Daoy (cell line): ENCODE measurements at regions not wholly inside any gene's neighbourhood (a gene's known extent, or its start where the extent isn't known, plus 50 kb on each side); places are given as distances from the start of the nearest gene placed in this dataset.

Source experiments
- DNase-seq: peaks from one replicate; pipeline ENCODE4 v3.0.0-alpha.2; 2015; ENCODE audit warnings: low read depth

DNA sequence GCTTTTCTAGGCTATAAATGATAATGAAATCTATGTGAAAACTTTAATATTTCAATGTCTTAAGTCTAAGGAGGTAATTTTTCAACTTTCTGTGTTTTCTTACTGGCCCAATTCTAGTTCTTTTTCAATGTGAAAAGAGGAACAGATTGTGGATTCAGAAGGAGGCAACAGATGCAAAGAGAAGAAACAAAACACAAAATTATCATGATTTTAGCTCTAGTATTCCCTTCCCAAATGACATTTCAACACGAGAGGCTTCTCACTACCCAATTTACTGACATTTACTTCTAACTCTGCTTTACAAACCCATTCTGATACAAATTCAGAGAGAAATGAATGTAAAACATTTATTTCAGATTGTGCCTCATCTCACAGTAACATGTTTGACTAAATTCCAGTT, 169.4 kb downstream of the WT1 start:
- DNase-seq, result no peak

DNA sequence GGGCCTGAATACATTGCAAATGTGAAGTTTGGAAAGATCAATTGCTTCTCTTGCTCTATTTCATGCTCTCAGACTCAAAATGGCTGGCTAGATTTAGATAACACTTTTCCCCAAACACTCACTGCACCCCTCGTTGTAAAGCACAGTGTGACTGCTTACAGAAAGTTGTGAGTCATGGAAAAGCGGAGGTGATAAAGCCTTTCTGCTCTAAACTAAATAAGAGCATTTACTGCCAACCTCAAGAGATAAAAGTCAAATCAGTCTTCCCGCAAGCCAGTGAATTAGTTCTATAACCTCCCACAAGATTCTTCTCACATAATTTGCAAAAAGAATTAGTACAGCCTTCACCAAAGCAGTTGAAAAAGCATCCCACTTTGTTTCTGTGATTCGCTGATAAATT, 168.7 kb downstream of the WT1 start:
- DNase-seq, result peak; percentile 20

DNA sequence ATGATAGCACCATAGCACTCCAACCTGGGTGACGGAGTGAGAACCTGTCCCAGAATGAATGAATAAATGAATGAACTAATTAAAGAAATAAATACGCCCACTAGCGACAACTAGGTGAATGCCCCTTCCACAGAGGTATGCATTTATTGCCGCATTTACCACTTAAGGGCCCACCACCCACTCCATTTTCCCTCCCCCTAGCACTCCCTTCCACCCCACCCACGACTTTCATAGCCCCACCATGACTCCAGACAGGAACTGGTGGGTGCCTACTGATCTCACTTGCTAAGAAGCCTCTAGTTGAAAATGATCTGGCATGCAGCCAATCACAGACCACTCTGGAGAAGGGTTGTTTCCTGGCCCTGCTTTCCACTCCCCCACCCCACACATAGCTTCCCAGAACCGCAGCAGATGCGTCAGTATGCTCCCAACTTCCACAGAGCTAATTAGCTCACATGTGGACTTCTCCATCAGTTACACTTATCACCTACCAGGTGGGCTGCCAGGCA, 167.6 kb downstream of the WT1 start:
- DNase-seq, result peak; percentile 6

DNA sequence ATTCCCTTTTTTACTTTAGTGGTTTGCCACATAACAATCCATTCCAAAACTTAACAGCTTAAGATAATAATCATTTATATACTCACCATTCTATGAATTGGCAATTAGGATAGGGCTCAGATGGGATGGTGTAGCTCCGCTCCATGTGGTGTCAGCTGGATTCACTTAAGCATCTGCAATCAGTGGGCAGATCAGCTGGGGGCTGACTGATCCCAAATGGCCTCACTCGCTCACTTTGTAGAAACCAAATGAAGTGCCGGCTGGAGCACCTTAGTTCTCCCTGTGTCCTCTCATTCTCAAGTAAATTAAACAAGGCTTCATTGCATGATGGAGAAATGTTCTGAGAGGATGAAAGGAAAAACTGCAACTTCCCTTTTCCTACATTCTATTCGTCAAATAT, 161.4 kb downstream of the WT1 start:
- DNase-seq, result no peak

DNA sequence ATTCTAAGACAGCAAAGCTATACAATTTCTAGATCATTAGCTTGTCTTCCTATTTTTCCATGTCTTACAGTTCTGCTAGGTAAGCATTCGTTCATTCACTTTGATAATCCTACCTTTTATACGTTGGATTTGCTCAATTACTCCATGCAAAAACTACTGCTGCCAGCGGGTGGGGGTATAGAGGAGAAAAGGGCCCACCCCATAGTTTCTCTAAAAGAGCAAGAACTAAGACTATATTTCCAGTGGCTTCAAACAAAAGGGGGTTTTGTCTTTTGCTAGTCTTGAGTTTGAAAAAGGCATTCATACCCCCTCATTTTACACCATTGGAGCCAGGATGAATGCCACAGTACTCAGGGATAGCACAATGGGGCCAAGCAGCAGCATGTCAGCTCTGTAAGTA, 155.7 kb downstream of the WT1 start:
- no peak for DNase-seq

DNA sequence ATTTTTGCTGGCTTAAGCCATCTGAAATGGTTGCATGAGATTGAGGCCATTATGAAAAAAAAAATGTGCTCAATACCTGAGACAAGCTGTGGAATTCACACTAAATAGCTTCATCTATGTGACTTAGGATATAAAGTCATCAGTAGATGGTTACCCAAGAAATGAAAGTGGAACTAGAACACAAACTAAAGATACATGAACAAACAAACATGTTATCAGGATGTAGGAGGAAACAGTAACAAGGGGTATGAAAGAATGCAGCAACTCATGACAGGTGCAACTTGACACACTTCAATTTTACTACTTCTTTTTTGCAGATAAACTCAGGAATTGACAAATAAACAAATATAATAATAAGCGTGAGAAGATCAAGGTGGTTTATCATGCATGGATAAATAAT, 155.0 kb downstream of the WT1 start:
- DNase-seq, result no peak

DNA sequence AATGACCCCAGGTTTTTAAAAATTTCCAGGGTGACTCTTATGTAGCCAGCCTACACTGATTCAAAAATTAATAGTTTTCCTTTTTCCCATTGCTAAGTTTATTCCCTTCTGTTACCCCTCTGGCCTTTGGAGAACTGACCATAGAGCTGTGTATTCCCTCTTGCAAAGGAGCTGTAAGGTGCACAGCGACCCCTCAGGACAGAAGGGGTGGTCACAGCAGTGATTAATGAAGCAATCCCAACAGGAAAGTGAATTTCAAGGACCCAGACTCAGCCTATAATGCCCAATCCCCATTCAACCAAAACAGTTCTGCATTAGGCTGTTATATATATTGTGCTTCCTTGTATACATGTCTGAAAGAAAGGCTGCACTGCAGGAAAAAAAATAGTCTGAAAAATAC, 147.1 kb downstream of the WT1 start:
- no peak for DNase-seq

DNA sequence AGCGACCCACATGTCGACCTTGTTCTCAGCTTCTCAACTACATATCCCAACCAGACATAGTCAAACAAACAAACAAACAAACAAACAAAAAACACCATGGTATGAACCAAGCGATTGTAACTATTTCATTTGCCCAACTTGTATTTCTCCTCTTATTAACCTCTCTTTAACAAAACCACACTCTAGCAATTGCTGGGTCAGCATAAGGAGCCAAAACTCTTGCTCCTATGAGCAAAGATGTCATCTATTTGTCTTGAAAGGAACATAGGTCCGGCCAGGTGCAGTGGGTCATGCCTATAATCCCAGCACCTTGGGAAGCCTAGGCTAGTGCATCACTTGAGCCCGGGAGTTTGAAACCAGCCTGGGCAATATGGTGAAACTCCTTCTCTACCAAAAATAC, 145.6 kb downstream of the WT1 start:
- DNase-seq, result no peak

DNA sequence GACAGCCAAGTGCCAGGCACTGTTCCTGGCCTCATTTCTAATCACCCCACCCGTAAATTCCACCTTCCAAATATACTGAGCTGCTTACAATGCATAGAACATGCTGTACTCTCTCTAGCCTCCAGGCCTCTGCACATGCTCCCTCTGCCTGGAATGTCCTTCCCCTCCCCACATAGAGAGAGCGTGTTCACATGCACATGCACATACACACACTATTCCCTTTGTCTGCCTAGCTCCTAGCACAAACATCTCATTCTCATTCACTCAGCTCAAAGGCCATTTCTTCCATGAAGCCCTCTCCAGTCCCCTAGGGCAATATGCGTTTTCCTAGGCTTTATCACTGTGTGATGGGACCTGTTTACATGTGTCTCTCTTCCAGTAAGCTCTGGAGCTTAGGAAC, 144.6 kb downstream of the WT1 start:
- no peak for DNase-seq

DNA sequence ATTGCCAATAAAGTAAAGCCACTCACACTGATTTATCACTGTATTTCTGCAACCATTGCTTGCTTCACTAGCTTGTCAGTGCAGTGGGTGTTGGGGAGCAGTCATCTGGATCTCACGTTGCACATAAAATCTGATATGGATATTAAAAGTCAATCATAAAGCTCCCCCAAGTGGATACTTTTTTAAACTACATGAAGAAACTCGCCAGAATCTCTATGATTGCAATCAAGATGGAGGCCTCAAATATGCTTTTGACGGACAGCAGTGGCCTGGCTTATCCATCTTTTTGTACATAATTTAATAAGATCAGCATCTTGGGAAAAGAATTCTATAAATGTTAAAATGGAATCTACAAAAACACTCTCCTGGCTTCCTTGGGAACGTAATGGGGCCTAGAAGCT, 137.7 kb downstream of the WT1 start:
- peak; percentile 18 for DNase-seq

DNA sequence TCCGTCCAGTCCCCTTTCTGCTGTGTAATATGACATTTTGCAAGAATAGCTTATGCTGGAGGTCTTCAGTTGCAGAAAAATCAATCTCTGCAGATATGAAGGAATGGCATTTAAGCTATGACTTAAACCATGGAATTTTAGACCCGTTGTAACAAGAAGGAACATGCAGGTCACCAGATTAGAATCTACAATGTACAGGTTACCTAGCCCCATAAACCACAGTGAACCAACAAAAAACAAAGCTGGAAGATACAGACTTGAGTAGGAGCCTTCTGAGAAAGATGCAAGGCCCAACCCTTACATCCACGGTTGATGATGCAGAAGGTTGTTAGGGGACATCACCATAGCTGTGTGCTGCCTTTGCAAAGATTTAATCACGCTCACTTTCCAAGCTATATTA, 132.5 kb downstream of the WT1 start:
- DNase-seq, result no peak

DNA sequence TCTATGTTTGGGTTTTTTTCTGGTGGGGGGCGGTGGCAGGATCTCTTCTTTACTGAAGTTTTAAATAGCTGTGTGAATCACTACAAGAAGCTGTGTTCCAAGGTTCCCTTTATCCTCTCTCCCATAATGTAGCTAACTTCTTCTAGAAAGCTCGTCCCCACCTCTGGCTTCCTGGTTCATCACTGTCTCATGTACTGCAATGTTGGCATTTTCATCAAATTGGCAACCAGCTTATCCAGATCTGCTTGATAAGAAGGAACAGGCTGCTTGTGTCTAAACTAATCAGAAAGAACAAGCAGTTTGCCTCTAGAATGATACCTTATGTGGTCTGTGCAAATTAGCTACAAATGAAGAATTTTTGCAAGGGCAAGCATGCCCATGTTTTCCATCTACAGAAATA, 130.8 kb downstream of the WT1 start:
- no peak for DNase-seq

DNA sequence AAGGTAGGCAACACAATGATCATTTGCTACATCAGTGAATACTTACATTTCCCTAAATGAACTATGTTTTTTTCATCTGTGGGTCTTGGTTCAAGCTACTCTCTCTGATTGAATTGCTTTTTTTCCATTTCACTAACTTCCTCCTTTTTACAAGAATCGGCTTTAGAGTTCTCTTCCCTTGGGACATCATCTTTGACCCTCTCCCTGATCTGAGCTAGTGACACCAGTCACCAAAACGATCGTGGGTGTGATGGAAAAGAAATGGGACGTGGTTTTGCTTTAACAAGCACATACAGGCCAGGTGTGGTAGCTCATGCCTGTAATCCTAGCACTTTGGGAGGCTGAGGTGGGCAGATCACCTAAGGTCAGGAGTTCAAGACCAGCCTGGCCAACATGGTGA, 129.9 kb downstream of the WT1 start:
- no peak for DNase-seq

DNA sequence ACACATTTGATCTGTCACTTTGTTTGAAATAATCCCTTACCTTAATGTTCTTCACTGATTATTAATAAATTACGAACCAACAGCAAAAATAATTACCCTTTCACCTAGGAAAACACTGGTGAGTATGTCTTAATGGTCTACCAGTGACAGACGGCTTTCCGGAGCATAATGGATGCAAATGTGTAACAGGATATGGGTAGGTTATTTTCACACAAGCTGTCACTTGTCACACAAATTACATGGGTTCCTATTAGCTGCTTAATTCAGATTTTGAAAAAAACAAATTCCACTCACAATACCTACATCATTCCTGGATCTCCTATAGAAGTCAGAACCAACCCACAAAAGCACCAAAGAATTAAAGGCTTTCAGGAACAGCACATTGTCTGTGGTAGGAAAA, 127.9 kb downstream of the WT1 start:
- no peak for DNase-seq

DNA sequence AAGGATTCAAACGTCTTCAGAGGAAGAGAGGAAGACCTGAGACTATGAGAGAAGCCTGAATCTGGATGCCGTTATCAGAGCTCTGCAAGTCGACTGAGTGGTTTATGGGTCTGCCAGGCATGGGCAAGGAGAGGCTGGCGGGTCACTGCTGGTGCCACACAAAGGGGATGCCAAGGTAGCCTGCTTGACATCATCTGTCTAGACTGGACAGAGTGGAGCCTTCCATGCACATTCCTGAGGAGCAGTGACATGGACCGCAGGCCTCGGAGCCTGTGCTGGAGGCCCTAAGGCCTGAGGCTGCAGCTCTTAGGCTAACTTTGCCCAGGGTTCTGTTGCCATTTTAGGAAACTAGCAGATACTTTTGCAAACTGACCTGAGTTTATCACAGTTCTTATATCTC, 127.4 kb downstream of the WT1 start:
- no peak for DNase-seq

DNA sequence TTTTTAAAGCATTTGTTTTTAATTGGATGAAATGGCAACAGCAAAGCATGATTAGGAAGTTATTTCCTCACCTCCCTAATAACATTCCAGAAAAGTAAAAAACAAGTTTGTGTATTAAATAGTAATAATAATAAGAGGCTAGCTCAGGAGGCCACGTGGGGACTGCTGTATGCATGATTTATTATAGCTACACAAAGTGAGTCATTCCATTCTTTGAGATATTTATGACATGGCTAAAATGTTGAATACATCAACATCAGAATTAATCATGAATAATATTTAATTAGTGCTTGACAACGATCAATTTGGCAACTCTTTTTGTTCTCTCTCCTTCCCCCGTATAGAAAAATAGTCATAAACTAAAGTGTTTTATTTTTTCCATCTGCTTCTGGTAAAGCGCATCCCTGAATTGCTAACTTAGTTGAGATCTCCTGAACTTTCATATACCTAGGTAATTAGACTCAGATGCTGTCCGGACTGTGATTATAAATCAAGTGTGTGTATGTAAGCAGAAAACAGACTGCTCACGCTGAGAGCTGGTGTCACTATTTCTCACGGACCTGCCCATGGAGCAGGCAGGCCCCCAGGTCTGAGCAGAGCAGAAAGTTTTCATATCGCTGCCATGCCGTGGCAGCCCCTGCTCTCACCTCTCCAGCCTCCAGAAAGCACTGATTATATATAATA, 125.7 kb downstream of the WT1 start:
- DNase-seq, result no peak

DNA sequence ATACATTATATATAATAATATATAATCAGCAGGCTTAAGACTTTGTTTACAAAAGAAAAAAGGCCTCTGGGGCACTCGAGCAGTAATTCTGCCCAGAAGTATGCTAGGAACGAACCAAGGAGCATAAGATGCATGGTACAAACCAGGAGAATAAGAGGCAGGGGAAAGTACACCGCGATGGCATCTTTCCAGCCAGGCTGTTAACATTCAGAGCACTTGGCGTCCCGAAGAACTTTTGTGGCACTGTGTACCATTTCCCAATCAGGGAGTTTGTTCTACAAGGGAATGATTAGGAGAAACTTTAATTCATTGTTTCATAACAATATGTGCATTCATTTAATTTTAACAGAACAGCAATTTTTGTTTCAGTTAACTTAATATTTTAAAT, 125.1 kb downstream of the WT1 start:
- DNase-seq, result no peak

DNA sequence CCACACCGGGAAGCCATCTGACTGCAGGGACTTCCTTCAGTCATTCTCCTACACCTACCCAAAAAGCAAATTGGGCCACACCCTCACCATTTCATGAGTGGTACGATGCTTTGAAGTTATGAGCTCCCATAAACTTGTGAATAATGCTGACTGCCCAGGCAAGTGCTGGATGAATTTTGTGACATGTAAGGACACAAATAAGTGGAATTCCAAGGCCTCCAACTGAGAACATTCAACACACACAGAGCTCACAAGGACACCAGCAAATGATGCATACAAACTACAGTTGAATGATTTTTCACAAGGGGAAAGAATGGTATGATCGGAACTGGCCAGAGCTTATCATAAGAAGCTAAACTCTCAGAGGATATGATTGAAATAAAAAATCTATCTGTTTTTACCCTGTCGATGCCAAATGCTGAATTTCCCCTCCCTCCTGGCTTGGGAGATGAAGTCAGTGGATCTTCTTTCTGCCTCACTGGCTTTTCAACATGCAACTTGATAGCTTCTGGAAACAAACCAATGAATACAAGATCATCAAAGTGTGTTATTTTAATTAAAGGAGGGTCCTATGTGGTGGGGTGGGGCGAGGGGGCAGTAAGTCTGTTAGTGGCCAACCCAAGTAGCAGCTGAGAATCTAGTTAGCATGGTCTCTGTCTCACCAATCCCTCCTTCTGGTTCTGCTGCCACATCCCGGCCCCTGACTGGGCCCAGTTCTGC, 123.8 kb downstream of the WT1 start:
- no peak for DNase-seq

DNA sequence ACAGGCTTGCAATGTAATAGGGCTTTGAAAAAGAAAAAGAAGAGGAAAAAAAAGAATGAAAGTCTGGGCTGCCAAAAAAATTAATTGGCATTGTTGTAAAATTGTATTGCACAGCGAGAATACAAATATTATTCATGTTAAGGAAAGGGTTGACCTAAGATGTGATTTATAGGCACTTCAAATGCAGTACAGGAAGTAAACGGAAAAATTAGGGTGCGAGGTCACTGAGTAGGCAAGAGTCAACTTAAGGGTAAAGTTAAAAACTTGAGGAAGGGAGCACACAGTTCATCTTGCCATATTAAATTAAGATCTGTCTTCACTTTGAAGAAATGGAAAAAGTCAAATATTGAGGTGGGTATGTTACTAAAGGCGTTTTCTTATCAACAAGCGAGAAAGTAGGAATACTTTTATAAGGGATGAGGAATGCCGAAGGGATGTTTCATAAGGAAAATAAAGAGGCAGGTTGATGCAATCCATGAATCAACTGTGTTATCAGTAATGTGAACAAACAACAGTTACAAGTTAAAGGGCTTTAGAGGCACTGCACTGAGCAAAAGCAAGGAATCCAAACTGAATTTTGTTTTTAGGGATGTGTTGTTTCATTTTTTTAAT, 123.0 kb downstream of the WT1 start:
- peak; percentile 44 for DNase-seq

DNA sequence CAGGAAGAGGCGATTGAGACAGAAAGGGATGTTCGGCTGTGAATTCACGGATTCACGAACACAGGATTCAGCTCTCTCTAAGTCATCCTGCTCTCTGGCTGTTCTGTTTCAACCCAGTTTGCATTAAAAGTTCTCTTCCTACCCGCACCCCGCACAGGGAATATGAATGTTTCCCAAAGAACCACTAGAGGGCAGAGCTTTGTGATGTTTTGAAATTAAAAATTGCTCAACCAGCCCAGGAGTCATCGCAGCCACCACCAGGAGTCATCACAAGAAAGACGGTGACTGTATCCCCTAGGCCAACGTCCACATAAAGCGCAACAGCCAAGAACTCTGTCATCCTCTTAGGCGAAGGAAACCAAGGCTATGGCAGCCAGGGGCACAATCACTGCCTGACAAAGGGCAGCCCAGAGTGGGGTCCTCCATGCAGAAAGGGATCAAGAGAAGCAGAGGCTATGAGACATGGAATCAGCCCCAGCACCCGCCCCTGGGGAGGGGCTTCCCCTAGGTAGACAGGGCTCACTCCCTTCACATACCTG, 122.4 kb downstream of the WT1 start:
- DNase-seq, result peak; percentile 80

DNA sequence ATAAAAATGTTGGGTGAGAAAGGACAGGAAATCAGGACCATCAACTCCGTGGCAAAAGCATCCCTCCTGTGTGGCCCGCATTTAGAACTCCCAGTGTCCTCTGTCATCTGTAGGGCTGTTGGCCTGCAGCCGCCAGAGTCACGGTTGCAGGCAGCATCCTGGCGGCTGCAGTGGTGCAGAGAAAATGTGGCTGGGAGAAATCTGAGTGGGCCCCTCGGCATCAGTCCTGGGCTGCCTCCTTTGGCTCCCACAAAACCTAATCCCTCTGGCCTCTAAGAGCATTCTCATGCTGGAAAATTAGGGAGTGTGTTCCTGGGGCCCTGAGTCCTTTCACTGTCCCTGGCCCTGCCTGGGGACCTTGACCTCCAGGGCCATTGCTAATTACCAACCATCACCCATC, 121.9 kb downstream of the WT1 start:
- DNase-seq, result no peak

DNA sequence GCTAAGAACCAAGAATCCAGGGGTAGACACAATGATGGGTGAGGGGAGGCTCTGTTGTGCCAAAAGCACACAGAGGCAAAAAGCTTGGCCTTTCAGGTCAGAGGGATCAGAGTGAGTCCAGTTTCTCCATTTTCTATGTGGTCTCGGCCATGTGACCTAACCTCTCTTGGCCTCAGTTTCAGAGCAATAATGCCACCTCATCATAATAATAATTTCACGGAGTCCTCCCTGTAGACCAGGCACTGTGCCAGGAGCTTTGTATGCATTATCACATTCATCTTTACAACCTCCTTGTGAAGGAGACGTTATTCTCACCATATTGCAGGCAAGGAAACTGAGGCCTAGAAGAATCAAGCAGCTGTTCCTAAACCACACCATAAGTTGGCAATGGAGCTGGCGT, 120.2 kb downstream of the WT1 start:
- DNase-seq, result no peak

DNA sequence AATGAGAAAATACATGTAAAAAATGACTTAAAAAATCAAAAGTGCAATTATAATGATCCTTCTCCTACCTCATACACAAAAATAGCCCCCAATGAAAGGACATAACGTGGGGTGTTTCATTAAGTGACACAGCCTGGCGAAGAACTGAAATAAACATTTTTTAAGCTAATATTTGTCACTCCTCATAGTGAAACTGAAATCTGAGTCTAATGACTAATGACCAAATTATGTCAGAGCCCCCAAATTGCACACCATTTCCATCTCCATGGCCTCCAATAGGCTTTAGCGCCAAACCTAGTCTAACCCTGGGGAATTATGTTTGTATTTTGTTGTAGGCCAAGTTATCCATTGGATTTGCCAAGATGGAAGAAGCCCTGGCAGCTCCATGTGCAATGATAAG, 119.1 kb downstream of the WT1 start:
- no peak for DNase-seq
